Stimulated activated memory B cell treated with anti-CD40 and anti-IgM and Interleukin-4, amounts not matched to agents 10 μg/mL and 1 μg/mL and 100 μg/mL, for 72 hours (primary cell): ENCODE measurements at regions not wholly inside any gene's neighbourhood (a gene's known extent, or its start where the extent isn't known, plus 50 kb on each side); places are given as distances from the start of the nearest gene placed in this dataset.

Experiments
- ATAC-seq: fragments of 150-1000 bp; cut with Tn5 transposase; 2 replicates; pipeline ENCODE4 v1.10.0; 2021
- H3K27ac Mint-ChIP-seq: one replicate; pipeline ENCODE4 v1.8.0; 2022; ENCODE audit warnings: mild to moderate bottlenecking, mixed read lengths
- H3K27me3 Mint-ChIP-seq: one replicate; pipeline ENCODE4 v1.8.0; 2022; ENCODE audit warnings: mixed read lengths
- H3K36me3 Mint-ChIP-seq: one replicate; pipeline ENCODE4 v1.8.0; 2022; ENCODE audit warnings: mixed read lengths
- H3K4me1 Mint-ChIP-seq: one replicate; pipeline ENCODE4 v1.8.0; 2022; ENCODE audit warnings: mixed read lengths
- H3K4me3 Mint-ChIP-seq: one replicate; pipeline ENCODE4 v1.8.0; 2022; ENCODE audit warnings: mild to moderate bottlenecking, moderate library complexity, mixed read lengths
- H3K9me3 Mint-ChIP-seq: one replicate; pipeline ENCODE4 v1.8.0; 2022; ENCODE audit warnings: mixed read lengths

- Mint-ChIP-seq H3K36me3 (no peaks in the 10 kb centered on the region), H3K9me3 (peaks cover 7% of the 10 kb centered on the region), H3K4me3 (no peak overlapping the region), H3K27ac (no peak overlapping the region), H3K27me3 (peaks cover 48% of the 10 kb centered on the region), H3K4me1 (no peaks in the 10 kb centered on the region)
- ATAC-seq, result no peak
Observed at GRCh38 chr1:5747426-5748285, 244.6 kb downstream of the NPHP4 start.

- Mint-ChIP-seq H3K36me3 (no peaks in the 10 kb centered on the region), H3K27me3 (peaks cover 53% of the 10 kb centered on the region), H3K27ac (no peak overlapping the region), H3K9me3 (peaks cover 7% of the 10 kb centered on the region), H3K4me1 (no peaks in the 10 kb centered on the region), H3K4me3 (no peak overlapping the region)
- ATAC-seq, result no peak
Observed at GRCh38 chr1:5746611-5747425, 245.4 kb downstream of the NPHP4 start.

DNA sequence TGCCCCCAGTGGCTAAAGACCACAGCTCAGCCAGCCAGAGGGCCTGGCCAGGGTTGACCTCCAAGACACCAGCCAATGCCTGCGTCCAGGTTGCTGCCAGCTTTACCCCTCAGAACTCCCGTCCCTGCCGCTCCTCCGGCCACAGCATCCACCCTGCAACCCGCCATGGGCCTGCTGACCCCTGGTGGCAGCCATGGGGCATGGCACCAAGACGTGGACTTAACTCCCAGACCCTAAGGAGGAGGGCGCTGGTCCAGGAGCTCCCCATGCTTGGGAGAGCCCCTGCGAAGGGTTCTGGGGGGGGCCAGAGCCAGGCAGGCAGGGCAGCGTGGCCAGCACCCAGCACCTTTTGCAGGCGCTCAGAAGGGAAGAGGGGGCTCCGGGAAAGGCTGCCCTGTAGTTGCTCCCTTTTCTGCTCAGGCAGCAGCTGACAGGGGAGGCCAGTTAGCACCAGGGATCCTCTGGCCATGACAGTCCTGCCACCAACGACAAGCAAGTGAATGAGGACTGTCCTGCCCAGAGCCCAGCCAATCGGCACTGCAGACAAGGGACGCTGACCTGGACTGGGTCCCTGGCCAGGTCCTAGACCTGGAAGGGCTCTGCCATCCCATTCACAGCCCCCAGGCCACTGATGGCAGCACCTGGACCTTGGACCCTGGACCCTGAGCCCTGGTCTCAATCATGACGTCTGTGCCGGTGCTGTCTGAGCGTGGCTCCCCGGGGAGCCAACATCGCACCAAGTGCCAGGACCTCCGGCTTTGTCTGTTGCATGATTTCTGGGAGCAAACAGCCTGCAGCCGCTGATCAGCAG, 246.2 kb downstream of the NPHP4 start:
- H3K27ac Mint-ChIP-seq, result no peak overlapping the region
- peaks cover 7% of the 10 kb centered on the region for H3K9me3 Mint-ChIP-seq
- H3K27me3 Mint-ChIP-seq, result peaks cover 53% of the 10 kb centered on the region
- no peaks in the 10 kb centered on the region for H3K36me3 Mint-ChIP-seq
- no peaks in the 10 kb centered on the region for H3K4me1 Mint-ChIP-seq
- no peak overlapping the region for H3K4me3 Mint-ChIP-seq
- peak; percentile 42 for ATAC-seq

- Mint-ChIP-seq H3K27ac (no peak overlapping the region), H3K36me3 (no peaks in the 10 kb centered on the region), H3K9me3 (peaks cover 7% of the 10 kb centered on the region), H3K4me1 (no peaks in the 10 kb centered on the region), H3K27me3 (peaks cover 46% of the 10 kb centered on the region), H3K4me3 (no peak overlapping the region)
- no peak for ATAC-seq
Observed at GRCh38 chr1:5744911-5745799, 247.1 kb downstream of the NPHP4 start.

DNA sequence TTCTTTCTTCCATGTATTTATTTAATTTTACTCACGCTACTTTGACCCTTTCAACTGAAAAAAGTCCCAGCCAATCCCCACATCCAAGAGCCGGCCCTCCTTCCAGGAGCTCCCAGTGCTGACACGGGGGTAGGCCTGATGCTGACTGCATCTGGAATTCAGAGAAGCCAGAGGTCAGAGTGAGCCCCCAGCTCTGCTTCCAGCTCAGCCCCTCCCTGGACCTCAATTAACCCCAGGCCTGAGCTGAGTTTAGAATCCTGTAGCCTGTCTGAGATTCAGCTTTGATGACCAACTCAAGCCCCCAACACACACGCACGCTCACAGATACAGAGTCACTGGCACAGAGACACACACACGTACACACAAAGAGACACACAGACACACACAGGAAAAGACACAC, 247.9 kb downstream of the NPHP4 start:
- ATAC-seq, result no peak
- Mint-ChIP-seq H3K9me3 (peaks cover 1% of the 10 kb centered on the region), H3K4me1 (no peaks in the 10 kb centered on the region), H3K27me3 (peaks cover 38% of the 10 kb centered on the region), H3K27ac (no peak overlapping the region), H3K36me3 (no peaks in the 10 kb centered on the region), H3K4me3 (no peak overlapping the region)

- H3K4me3 Mint-ChIP-seq, result no peak overlapping the region
- no peak for ATAC-seq
- H3K9me3 Mint-ChIP-seq, result no peaks in the 10 kb centered on the region
- no peaks in the 10 kb centered on the region for H3K4me1 Mint-ChIP-seq
- H3K27me3 Mint-ChIP-seq, result peaks cover 33% of the 10 kb centered on the region
- no peak overlapping the region for H3K27ac Mint-ChIP-seq
- no peaks in the 10 kb centered on the region for H3K36me3 Mint-ChIP-seq
Observed at GRCh38 chr1:5743435-5744095, 248.7 kb downstream of the NPHP4 start.

GRCh38 chr1:5742801-5743200, 249.4 kb downstream of the NPHP4 start:
- H3K9me3 Mint-ChIP-seq, result no peaks in the 10 kb centered on the region
- H3K36me3 Mint-ChIP-seq, result no peaks in the 10 kb centered on the region
- H3K27me3 Mint-ChIP-seq, result peaks cover 33% of the 10 kb centered on the region
- ATAC-seq, result peak; percentile 5
- H3K4me1 Mint-ChIP-seq, result no peaks in the 10 kb centered on the region
- H3K27ac Mint-ChIP-seq, result no peak overlapping the region
- no peak overlapping the region for H3K4me3 Mint-ChIP-seq

GRCh38 chr1:5742032-5742431, 250.2 kb downstream of the NPHP4 start:
- H3K4me3 Mint-ChIP-seq, result no peak overlapping the region
- peaks cover 33% of the 10 kb centered on the region for H3K27me3 Mint-ChIP-seq
- H3K9me3 Mint-ChIP-seq, result no peaks in the 10 kb centered on the region
- H3K27ac Mint-ChIP-seq, result no peak overlapping the region
- H3K4me1 Mint-ChIP-seq, result no peaks in the 10 kb centered on the region
- ATAC-seq, result no peak
- no peaks in the 10 kb centered on the region for H3K36me3 Mint-ChIP-seq

DNA sequence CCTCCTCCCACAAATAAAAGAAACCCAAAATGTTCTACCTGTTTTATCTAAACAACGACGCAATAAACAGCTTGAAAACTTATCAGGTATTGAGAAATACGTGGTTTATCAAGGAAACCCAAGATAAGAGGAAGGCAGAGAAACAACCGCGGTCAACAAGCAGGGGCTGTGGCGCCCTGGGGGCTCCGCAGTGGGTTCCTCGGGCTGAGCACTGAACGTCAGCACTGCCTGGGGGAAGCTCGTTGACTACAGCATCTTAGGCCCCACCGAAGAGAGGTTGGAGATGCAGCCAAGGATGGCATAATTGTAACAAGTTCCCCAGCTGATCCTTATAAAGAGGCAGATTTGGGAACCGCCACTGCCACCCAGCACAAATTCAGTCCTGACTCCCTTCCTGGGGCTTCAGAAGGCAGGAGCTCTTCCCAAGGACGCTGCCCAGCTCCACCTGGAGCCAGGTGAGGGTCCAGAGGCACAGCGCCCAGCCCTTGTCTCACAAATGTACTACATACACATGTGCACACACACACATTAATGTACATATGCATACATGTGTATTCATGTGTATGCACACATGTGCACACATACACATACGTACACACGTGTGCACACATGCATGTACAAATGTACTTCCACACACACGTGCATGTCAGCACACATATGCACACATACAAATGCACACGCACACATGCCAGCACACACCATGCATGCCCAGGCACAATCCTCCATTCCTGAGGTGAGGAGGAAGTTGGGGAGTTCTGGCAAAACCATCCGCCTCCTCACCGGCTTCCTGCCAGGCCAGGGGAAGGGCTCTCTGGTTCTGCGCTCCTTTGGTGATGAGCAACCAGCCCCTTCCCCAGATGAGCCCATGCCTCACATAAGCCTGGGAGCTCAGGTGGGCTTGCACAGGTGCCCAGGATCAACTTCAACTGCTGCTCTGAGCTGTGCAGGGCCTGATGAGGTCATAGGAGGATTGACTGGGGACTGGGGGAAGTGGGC, 251.1 kb downstream of the NPHP4 start:
- no peak overlapping the region for H3K4me3 Mint-ChIP-seq
- no peak overlapping the region for H3K27ac Mint-ChIP-seq
- ATAC-seq, result no peak
- no peaks in the 10 kb centered on the region for H3K36me3 Mint-ChIP-seq
- peaks cover 32% of the 10 kb centered on the region for H3K27me3 Mint-ChIP-seq
- H3K9me3 Mint-ChIP-seq, result peaks cover 4% of the 10 kb centered on the region
- no peaks in the 10 kb centered on the region for H3K4me1 Mint-ChIP-seq

DNA sequence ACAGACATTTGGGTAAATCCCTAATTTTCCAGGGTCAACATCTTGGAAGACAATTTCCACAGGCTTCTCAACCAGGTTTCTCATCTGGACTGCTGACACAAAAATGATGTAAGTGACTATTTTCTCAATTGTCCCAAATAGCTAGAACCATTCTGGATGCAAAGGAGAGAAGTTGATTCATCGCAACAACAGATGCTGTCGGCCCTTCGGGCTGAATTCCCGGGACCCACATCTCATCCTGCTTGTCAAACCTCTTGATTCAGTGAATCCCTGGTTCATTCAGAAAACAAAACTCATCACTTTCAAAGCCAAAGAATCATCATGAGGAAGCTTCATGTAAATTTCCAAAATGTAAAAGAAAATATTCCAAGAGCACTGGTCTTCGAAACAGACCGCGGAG, 251.8 kb downstream of the NPHP4 start:
- Mint-ChIP-seq H3K27me3 (peaks cover 25% of the 10 kb centered on the region), H3K4me1 (no peaks in the 10 kb centered on the region), H3K4me3 (no peak overlapping the region), H3K9me3 (peaks cover 7% of the 10 kb centered on the region), H3K36me3 (no peaks in the 10 kb centered on the region), H3K27ac (no peak overlapping the region)
- no peak for ATAC-seq

DNA sequence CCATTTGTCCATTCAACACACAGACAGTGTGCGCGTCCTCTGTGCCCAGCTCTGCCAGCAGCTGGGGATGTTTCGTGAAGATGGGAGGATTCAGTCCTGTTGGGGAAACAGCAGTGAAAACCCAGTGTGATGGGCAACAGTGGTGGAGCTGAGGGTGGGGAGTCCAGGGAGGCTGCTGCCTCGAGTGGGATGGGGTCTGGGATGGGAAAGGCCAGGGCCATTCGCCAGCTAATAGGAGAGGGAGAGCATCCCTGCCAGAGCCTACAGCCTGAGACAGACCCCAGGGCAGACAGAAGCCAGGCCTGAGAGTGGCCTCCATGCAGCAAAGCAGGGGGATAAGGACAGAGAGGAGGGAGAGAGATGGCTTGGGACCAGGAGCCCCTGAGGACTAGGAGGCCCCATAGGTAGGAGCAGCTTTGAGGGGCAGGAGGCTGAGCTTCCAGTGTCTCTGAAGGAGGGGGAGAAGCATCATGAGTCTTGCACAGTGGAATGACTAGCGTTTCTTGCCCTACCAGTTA, 252.6 kb downstream of the NPHP4 start:
- H3K9me3 Mint-ChIP-seq, result peaks cover 7% of the 10 kb centered on the region
- H3K27ac Mint-ChIP-seq, result no peak overlapping the region
- no peaks in the 10 kb centered on the region for H3K4me1 Mint-ChIP-seq
- no peaks in the 10 kb centered on the region for H3K36me3 Mint-ChIP-seq
- peaks cover 17% of the 10 kb centered on the region for H3K27me3 Mint-ChIP-seq
- ATAC-seq, result no peak
- H3K4me3 Mint-ChIP-seq, result no peak overlapping the region

GRCh38 chr1:5738911-5739462, 253.2 kb downstream of the NPHP4 start:
- Mint-ChIP-seq H3K27me3 (peaks cover 10% of the 10 kb centered on the region), H3K36me3 (no peaks in the 10 kb centered on the region), H3K27ac (no peak overlapping the region), H3K9me3 (peaks cover 7% of the 10 kb centered on the region), H3K4me3 (no peak overlapping the region), H3K4me1 (no peaks in the 10 kb centered on the region)
- no peak for ATAC-seq

DNA sequence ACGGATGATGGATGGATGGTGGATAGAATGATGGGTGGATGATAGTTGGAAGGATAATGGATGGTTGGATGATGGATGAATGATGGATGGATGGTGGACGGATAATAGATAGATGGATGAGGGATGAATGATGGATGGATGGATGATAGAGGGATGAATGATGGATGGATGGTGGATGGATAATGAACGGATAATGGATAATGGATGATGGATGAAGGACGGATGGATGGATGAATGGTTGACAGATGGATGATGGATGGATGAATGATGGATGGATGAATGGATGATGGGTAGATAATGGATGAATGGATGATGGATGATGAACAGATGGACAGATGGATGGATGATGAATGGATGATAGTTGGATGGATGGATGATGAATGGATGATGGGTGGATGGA, 255.1 kb downstream of the NPHP4 start:
- Mint-ChIP-seq H3K36me3 (no peaks in the 10 kb centered on the region), H3K4me3 (no peak overlapping the region), H3K9me3 (peaks cover 9% of the 10 kb centered on the region), H3K27ac (no peak overlapping the region), H3K27me3 (no peaks in the 10 kb centered on the region), H3K4me1 (no peaks in the 10 kb centered on the region)
- ATAC-seq, result no peak
